SK-N-SH (cell line): ENCODE measurements at regions not wholly inside any gene's neighbourhood (a gene's known extent, or its start where the extent isn't known, plus 50 kb on each side); places are given as distances from the start of the nearest gene placed in this dataset.

Source experiments
- CTCF ChIA-PET: fragments of 300-600, 350-600 bp; formaldehyde crosslinking; extraction: SDS; loops from one replicate; lab custom pipeline; 2021; lab: Yijun Ruan, JAX
- POLR2A ChIA-PET: fragments of 350-600 bp; sonication (Branson Sonifier 250); formaldehyde crosslinking; extraction: SDS; loops from one replicate; lab custom pipeline; 2020; ENCODE audit warnings: antibody characterized with exemption, inconsistent platforms; lab: Yijun Ruan, JAX
- DNase-seq: peaks from one replicate; pipeline ENCODE4 v3.0.0; 2012
- H2AFZ ChIP-seq: fragments of 200-600 bp; sonication (generic); 2 replicates; pipeline ENCODE4 v1.8.1; 2016; ENCODE audit warnings: antibody characterized with exemption, mild to moderate bottlenecking, low read depth
- H3F3A ChIP-seq: fragments of 200-600 bp; sonication (generic); replicated peaks from 2 replicates; pipeline ENCODE3; 2016; ENCODE audit warnings: antibody characterized with exemption, mild to moderate bottlenecking; ENCODE audit not compliant: insufficient read depth
- H3K27ac ChIP-seq, 2 experiments: fragments of 200-500 bp in 1 of 2; fragments of 200-600 bp in 1 of 2; sonication (Bioruptor generic) in 1 of 2; sonication (generic), shearing (Covaris generic) in 1 of 2; 2 replicates each; pipeline versions ENCODE4 v1.5.1 to v1.6.1; 2014 to 2016; ENCODE audit warnings: low read depth in 2 of 2, inconsistent platforms in 1 of 2, low read length in 1 of 2, mild to moderate bottlenecking in 1 of 2, mixed read lengths in 1 of 2
- H3K27me3 ChIP-seq: fragments of 200-600 bp; sonication (generic), shearing (Covaris generic); 2 replicates; pipeline ENCODE4 v1.6.1; 2016; ENCODE audit warnings: mixed run types; ENCODE audit not compliant: insufficient read depth
- H3K36me3 ChIP-seq, 2 experiments: fragments of 200-500 bp in 1 of 2; fragments of 200-600 bp in 1 of 2; sonication (Bioruptor generic) in 1 of 2; sonication (generic) in 1 of 2; replicated peaks in 1 of 2; 2 replicates each; pipeline versions ENCODE3 to v1.5.1; 2014 to 2016; ENCODE audit warnings: low read length in 1 of 2, mild to moderate bottlenecking in 1 of 2; ENCODE audit not compliant: insufficient read depth in 2 of 2, control insufficient read depth in 1 of 2
- H3K4me1 ChIP-seq, 2 experiments: fragments of 200-500 bp in 1 of 2; fragments of 200-600 bp in 1 of 2; sonication (Bioruptor generic) in 1 of 2; sonication (generic), shearing (Covaris generic) in 1 of 2; 2 replicates each; pipeline versions ENCODE4 v1.5.1 to v1.6.1; 2014 to 2016; ENCODE audit warnings: low read depth in 1 of 2, low read length in 1 of 2, mixed run types in 1 of 2; ENCODE audit not compliant: insufficient read depth in 2 of 2, control insufficient read depth in 1 of 2
- H3K4me2 ChIP-seq: fragments of 200-600 bp; sonication (generic), shearing (Covaris generic); 2 replicates; pipeline ENCODE4 v1.6.1; 2017; ENCODE audit warnings: mixed run types
- H3K4me3 ChIP-seq, 2 experiments: fragments of 200-500 bp in 1 of 2; fragments of 200-600 bp in 1 of 2; sonication (Bioruptor generic) in 1 of 2; sonication (generic), shearing (Covaris generic) in 1 of 2; 2 replicates each; pipeline versions ENCODE4 v1.5.1 to v1.8.1; 2014 to 2016; ENCODE audit warnings: low read depth in 2 of 2, inconsistent platforms in 1 of 2, low read length in 1 of 2, mild to moderate bottlenecking in 1 of 2, mixed read lengths in 1 of 2, moderate library complexity in 1 of 2
- H3K79me2 ChIP-seq: fragments of 200-600 bp; sonication (generic); 2 replicates; pipeline ENCODE4 v1.8.1; 2017; ENCODE audit warnings: mild to moderate bottlenecking; ENCODE audit not compliant: insufficient read depth
- H3K9ac ChIP-seq: fragments of 200-600 bp; sonication (generic); 2 replicates; pipeline ENCODE4 v1.6.1; 2017; ENCODE audit warnings: mixed run types
- H3K9me2 ChIP-seq: fragments of 200-600 bp; sonication (generic); 2 replicates; pipeline ENCODE4 v1.6.1; 2017; ENCODE audit warnings: mixed run types
- H3K9me3 ChIP-seq: fragments of 200-600 bp; sonication (generic); 2 replicates; pipeline ENCODE4 v1.6.1; 2017; ENCODE audit warnings: mixed run types, mild to moderate bottlenecking, moderate library complexity
- H4K20me1 ChIP-seq: fragments of 200-600 bp; sonication (generic); 2 replicates; pipeline ENCODE4 v1.6.1; 2017; ENCODE audit warnings: mild to moderate bottlenecking, mixed run types; ENCODE audit not compliant: insufficient read depth
- ELF1 ChIP-seq: IDR thresholded peaks from 2 replicates; pipeline ENCODE4 v1.4.0; 2012
- FOXM1 ChIP-seq: IDR thresholded peaks from 2 replicates; pipeline ENCODE4 v1.4.0; 2012; ENCODE audit warnings: low read depth, mild to moderate bottlenecking
- MXI1 ChIP-seq: IDR thresholded peaks from 2 replicates; pipeline ENCODE4 v1.6.1; 2012; ENCODE audit warnings: mild to moderate bottlenecking, low read depth, low read length, improper control_type of control experiment
- NRF1 ChIP-seq: IDR thresholded peaks from 2 replicates; pipeline ENCODE4 v1.6.1; 2012; ENCODE audit warnings: low read depth, mild to moderate bottlenecking, low read length
- REST ChIP-seq: IDR thresholded peaks from 2 replicates; pipeline ENCODE4 v1.6.1; 2012; ENCODE audit warnings: mild to moderate bottlenecking, low read depth, low read length, moderate library complexity
- RXRA ChIP-seq: IDR thresholded peaks from 2 replicates; pipeline ENCODE4 v1.4.0; 2012; ENCODE audit warnings: low read depth, mild to moderate bottlenecking, borderline replicate concordance
- TAF1 ChIP-seq: IDR thresholded peaks from 2 replicates; pipeline ENCODE4 v1.6.1; 2012; ENCODE audit warnings: low read depth, mild to moderate bottlenecking, low read length, moderate library complexity, borderline replicate concordance
- TCF12 ChIP-seq: IDR thresholded peaks from 2 replicates; pipeline ENCODE4 v1.4.0; 2012
- TEAD4 ChIP-seq: IDR thresholded peaks from 2 replicates; pipeline ENCODE4 v1.4.0; 2012; ENCODE audit warnings: mild to moderate bottlenecking, borderline replicate concordance; ENCODE audit not compliant: insufficient read depth
- USF2 ChIP-seq: fragments of 150-350 bp; IDR thresholded peaks from 2 replicates; pipeline ENCODE4 v1.6.1; 2017; ENCODE audit warnings: antibody characterized with exemption, low read length, low read depth, borderline replicate concordance
- WGBS: methylation state at CpG from one replicate; pipeline ENCODE4 v1.1.6; 2017; ENCODE audit warnings: low lambda C conversion rate; 5-methylcytosine and 5-hydroxymethylcytosine counted together
- TF ChIP-seq, protein P1 (sequence below): IDR thresholded peaks from 2 replicates; pipeline ENCODE4 v1.4.0; 2012; ENCODE audit warnings: low read depth
- TF ChIP-seq, protein P2 (sequence below): IDR thresholded peaks from 2 replicates; pipeline ENCODE4 v1.4.0; 2012; ENCODE audit warnings: low read depth, borderline replicate concordance

GRCh38 chr4:106604319-106605051 is 235.9 kb upstream of the GIMD1 start:
- Histone ChIP-seq H3K9me2 (no peaks in the 10 kb centered on the region), H4K20me1 (no peaks in the 10 kb centered on the region), H3K4me3 (no peak overlapping the region), H3K9me3 (no peaks in the 10 kb centered on the region), H3K9ac (no peak overlapping the region), H3F3A (no peaks in the 10 kb centered on the region), H3K36me3 (no peaks in the 10 kb centered on the region), H2AFZ (no peak overlapping the region), H3K27ac (no peak overlapping the region), H3K79me2 (no peaks in the 10 kb centered on the region), H3K27me3 (no peaks in the 10 kb centered on the region), H3K4me1 (no peaks in the 10 kb centered on the region; a peak in 3 of 4 replicates), H3K4me2 (no peak overlapping the region)
- ChIA-PET POLR2A (no interaction called here), CTCF (no interaction called here)
- TF ChIP-seq USF2 = no peak
- no peak for TF ChIP-seq TEAD4
- TF ChIP-seq FOXM1 = no peak
- TF ChIP-seq ELF1 = no peak
- no peak for TF ChIP-seq TCF12
- TF ChIP-seq, protein P1, sequence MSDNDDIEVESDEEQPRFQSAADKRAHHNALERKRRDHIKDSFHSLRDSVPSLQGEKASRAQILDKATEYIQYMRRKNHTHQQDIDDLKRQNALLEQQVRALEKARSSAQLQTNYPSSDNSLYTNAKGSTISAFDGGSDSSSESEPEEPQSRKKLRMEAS = no peak
- TF ChIP-seq TAF1 = no peak
- TF ChIP-seq NRF1 = no peak
- TF ChIP-seq REST = no peak
- no peak for TF ChIP-seq MXI1
- no peak for TF ChIP-seq RXRA
- TF ChIP-seq, protein P2, sequence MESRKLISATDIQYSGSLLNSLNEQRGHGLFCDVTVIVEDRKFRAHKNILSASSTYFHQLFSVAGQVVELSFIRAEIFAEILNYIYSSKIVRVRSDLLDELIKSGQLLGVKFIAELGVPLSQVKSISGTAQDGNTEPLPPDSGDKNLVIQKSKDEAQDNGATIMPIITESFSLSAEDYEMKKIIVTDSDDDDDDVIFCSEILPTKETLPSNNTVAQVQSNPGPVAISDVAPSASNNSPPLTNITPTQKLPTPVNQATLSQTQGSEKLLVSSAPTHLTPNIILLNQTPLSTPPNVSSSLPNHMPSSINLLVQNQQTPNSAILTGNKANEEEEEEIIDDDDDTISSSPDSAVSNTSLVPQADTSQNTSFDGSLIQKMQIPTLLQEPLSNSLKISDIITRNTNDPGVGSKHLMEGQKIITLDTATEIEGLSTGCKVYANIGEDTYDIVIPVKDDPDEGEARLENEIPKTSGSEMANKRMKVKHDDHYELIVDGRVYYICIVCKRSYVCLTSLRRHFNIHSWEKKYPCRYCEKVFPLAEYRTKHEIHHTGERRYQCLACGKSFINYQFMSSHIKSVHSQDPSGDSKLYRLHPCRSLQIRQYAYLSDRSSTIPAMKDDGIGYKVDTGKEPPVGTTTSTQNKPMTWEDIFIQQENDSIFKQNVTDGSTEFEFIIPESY = no peak
- 24% methylated on average over 2 of the region's 4 CpGs for WGBS
- DNase-seq = no peak
